HG03520 (cell line): ENCODE measurements at regions not wholly inside any gene's neighbourhood (a gene's known extent, or its start where the extent isn't known, plus 50 kb on each side); places are given as distances from the start of the nearest gene placed in this dataset.
"Not testable (repeated sequence)": the region's sequence is repeated elsewhere in the genome, so short reads cannot be mapped to it uniquely, and the experiment has no call there.

Experiments
- ATAC-seq: cut with Tn5 transposase; IDR thresholded peaks from one replicate; pipeline ENCODE4 v1.9.1; 2021; ENCODE audit warnings: mild to moderate bottlenecking, moderate library complexity; ENCODE audit not compliant: unreplicated experiment

DNA sequence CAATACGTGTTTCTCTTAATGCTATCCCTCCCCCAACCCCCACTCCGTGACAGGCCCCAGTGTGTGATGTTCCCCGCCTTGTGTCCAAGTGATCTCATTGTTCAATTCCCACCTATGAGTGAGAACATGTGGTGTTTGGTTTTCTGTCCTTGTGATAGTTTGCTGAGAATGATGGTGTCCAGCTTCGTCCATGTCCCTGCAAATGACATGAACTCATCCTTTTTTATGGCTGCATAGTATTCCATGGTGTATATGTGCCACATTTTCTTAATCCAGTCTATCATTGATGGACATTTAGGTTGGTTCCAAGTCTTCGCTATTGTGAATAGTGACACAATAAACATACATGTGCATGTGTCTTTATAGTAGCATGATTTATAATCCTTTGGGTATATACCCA lies 52.5 kb downstream of the KIAA0408 start:
- ATAC-seq = not testable (repeated sequence)

DNA sequence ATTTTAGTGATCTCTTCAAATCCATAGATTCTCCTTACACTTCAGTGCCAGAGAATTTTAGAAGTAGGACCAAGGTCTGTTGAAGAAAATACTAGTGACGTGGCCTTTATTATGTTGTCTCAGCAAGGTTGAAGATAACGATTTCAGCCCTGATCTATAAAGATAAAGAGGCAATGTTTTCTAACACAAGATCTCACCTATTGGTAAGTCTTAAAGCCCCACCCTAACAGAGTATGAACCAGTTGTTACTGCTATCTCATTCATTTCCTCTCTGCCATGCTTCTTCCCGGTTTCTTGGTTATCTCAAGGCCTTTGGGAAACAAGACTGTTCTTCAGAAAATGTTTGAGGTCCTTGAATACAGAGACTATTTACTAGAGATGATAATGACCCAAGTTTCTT lies 53.1 kb downstream of the KIAA0408 start:
- no peak for ATAC-seq

- no peak for ATAC-seq
Measured at GRCh38 chr6:127404594-127405178, 54.5 kb downstream of the KIAA0408 start.

- peak; percentile 74 for ATAC-seq
Measured at GRCh38 chr6:127404133-127404532, 55.1 kb downstream of the KIAA0408 start.

DNA sequence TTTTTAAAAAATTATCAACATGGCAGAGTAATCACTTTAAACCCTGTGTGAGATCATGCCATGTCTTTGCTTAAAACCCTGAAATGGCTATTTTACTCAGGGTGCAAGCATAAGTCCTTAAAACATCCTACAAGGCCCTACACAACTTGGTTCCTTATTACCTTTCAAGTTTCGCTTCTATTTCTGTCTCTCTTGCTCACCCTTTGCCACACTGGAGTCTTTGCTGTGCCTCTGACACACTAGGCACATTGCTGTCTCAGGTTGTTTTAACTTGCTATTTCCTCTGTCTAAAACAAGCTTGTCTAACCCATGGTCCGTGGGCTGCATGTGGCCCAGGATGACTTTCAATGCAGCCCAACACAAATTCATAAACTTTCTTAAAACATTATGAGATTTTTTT lies 55.6 kb downstream of the KIAA0408 start:
- ATAC-seq = peak; percentile 88

GRCh38 chr6:127402890-127403617 lies 56.1 kb downstream of the KIAA0408 start:
- peak; percentile 12 for ATAC-seq

DNA sequence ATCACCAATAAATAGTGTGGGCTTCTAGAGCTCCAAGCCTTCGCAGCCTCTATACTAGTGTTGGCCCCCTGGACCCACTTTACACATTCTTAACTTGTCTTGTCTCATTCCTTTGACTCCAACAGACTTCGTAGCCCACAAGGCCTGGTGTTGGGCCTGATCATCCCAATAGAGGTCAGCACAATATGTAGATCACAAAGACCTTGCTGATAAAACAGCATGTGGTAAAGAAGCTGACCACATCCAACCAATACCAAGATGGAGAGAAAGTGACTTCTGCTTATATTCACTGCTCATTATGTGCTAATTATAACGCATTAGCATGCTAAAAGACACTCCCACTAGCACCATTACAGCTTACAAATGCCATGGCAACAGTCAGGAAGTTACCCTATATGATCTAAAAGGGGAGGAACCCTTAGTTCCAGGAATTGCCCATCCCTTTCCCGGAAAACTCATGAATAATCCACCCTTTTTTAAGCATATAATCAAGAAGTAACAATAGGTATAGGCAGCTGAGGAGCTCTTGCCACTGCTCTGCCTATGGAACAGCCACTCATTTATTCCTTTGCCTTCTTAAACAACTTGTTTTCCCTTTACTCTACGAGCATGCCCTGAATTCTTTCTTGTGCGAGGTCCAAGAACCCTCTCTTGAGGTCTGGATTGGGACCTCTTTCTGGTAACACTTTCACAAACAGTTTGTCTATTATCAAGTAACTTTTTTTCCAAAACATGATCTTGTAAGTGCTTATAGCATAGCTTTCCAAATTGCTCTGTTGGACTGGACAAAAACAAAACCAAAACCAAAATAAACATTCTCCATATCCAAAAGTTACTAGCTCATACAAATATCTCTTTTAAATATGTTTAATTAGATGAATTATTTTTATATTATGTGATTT lies 54.6 kb upstream of the ECHDC1 start:
- ATAC-seq = no peak

- ATAC-seq = not testable (repeated sequence)
Measured at GRCh38 chr6:127397171-127397597, 53.8 kb upstream of the ECHDC1 start.
